T-helper 2 cell (primary cell): ENCODE measurements at regions not wholly inside any gene's neighbourhood (a gene's known extent, or its start where the extent isn't known, plus 50 kb on each side); places are given as distances from the start of the nearest gene placed in this dataset.
A peak's percentile ranks its signal among the peaks of the same experiment; 100 is the strongest.

Source experiments
- DNase-seq, 5 experiments: peaks; one replicate each; pipeline versions ENCODE4 v3.0.0 to v3.0.0-alpha.2; 2012 to 2022

DNA sequence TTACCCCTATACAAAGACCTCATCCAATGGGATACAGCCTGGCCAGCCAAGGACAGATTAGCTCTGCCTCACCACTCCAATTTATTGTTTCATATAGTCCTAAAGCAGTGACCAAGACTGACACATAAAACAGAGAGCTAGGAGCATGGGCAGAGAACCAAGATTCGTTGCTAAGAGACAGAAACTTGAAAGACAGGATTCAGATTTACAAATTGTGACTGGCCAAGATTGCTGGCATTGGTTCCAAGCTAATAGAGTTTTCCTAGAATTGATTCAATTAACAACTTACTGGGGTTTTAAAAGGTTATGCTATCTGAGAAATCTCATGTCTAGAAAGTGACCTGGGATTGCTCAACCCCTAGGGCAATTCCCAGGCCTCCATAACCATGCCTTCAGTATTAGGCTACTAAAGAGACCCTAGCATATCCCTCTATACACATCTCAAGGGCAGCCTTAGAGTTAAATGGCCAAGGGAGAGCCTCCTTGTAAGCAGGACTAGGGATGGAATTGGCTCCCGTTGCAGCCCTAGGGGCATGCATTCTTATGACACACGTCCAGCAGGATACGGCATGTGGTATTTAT lies 75.6 kb downstream of the ICOS start:
- DNase-seq: no peak

GRCh38 chr2:204015118-204015843 lies 78.7 kb downstream of the ICOS start:
- DNase-seq: peak in 3 of 5 experiments; percentile 7 to 88 (median 29)

DNA sequence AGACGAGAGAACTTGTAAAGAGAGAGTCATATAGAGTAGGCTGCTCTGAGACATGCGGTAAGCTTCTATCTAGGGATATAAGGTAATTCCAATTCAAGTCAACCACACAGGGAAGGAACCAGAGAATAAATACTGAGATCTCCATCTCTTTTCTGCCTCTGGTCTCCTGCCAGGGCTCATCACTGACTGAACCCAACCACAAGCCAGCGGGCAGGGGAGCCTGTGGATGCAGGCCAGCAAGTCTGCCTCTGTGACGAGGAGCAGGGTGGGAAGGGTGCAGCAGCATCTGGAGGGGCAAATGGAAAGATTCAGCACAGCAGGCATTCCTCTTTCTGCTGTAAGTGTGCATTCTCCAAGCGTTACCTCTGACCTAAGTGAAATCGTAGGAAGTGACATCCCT lies 82.2 kb downstream of the ICOS start:
- DNase-seq: no peak

GRCh38 chr2:204019572-204020501 lies 83.3 kb downstream of the ICOS start:
- peak in 3 of 5 experiments; percentile 5 to 94 (median 41) for DNase-seq

DNA sequence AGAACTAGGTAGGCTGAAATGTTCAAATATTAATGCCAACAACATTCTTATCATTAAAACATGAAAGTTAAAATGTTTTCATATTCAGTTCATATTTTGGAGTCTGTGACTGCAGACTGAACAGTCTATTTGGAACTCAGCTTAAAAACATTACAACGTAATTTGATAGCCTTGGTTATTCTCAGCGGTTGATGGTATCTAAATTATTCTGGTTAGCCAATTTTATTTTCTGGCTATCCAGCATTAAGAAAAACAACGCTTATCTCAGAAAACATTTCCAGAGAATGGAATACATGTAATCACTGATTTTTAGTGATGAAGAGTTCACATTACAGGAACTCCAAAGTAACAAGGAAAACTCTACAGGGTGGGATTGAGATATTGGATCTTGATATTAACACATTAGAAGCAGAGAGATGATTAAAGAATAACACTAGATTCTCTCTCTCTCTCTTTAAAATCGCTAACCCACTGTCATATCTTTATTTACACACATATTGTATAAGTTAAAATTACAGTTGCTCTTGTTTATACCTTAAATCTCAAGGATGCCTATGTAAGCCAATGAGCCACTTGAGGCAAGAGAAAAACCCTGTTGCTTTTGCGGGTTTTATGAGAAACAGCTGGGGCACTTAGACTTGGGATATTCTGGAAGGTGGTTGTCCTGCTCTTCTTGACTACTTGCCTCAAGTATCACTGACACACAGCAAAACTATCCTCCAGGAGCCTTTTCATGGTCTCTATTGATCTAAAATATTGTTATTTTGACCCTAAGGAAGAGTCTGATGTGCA lies 84.9 kb downstream of the ICOS start:
- no peak for DNase-seq

GRCh38 chr2:204022550-204022949 lies 86.0 kb downstream of the ICOS start:
- peak in 2 of 5 experiments; percentile 8 to 53 for DNase-seq

DNA sequence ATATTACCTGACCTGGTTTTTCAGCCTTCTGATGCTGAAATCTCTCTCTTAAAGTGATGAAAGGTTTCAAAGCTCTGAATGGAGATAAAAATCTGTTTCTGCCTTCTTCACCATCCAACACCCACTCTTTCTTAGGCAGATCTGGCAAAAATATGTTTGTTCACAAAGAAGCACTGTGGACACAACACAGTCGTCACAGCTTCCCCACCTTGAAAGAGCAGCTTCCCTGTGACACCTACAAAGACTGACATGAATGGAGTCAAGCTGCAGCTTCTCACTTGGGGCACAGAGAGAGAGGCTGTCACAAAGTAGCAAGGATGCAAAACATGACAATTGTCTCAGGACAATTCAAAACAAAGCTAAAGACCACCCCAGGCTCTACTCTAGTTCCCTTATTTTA lies 86.5 kb downstream of the ICOS start:
- peak in 2 of 5 experiments; percentile 7 to 51 for DNase-seq

GRCh38 chr2:204024503-204024902 lies 87.9 kb downstream of the ICOS start:
- DNase-seq: peak in 1 of 5 experiments; percentile 53

DNA sequence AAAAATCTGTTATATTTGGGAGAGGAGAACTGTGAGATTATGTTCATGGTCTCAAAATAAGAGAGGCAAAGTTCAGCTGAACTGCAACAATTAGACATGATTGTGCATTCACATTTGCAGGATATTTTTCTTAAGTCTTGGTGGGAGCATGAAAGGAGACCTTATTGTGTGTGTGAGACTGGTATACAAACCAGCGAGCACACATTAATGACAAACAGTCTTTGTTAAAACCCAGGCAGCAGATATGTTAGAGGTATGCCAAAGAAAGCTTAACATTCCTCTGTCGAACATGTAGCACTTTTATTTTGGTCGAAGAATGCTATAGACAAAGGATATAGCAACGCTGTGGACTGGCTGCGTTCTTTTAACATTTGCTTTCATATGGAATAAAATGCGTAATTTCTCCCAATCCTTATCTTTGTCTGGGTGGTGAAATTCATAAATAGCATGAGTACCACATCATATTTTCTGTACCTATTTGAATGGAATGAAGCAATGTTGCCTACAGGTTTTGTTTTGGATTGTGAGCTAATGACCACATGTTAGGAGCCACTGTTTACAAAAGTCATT lies 88.4 kb downstream of the ICOS start:
- DNase-seq: no peak

- no peak for DNase-seq
Measured at GRCh38 chr2:204026294-204026693, 89.7 kb downstream of the ICOS start.

DNA sequence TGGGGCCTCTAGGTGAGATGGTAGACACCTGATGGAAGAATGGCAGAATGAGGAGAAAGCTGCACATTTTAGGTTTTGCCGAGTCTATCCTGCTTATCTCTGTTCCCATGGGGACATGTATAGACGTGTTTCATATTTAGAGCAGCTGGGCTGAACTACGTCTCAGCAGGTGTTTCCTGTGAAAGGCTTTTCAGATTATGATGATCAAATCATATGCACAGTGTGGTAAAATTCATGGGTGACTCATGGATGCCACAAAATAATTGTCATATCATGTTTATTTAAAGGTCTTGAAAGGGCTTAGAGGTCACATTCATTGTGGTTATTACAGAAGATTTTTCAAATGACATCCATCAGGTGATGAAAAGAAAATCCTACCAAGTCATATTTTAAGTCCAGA lies 90.5 kb downstream of the ICOS start:
- peak in 2 of 5 experiments; percentile 23 to 92 for DNase-seq

- DNase-seq: no peak
Measured at GRCh38 chr2:204030322-204030721, 93.8 kb downstream of the ICOS start.

- DNase-seq: no peak
Measured at GRCh38 chr2:204031056-204031455, 94.5 kb downstream of the ICOS start.

DNA sequence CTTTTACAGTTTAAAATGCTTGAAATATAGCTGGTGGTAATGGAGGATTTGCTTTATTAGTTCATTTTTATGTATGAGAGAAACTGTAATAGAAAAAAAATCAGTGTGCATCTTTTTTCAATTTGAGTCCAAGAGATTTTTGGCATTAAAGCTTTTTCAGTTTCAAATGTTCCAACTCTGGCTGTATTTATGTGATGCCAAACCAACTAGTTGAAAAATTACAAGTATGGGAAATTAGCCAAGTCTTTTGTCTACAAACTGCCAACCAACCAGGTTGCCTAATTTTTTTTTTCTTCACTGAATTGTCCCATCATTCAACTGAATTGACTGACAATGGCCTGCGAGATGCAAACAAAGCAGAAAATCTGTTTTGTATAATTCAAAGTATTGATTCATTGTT lies 95.7 kb downstream of the ICOS start:
- DNase-seq: no peak

DNA sequence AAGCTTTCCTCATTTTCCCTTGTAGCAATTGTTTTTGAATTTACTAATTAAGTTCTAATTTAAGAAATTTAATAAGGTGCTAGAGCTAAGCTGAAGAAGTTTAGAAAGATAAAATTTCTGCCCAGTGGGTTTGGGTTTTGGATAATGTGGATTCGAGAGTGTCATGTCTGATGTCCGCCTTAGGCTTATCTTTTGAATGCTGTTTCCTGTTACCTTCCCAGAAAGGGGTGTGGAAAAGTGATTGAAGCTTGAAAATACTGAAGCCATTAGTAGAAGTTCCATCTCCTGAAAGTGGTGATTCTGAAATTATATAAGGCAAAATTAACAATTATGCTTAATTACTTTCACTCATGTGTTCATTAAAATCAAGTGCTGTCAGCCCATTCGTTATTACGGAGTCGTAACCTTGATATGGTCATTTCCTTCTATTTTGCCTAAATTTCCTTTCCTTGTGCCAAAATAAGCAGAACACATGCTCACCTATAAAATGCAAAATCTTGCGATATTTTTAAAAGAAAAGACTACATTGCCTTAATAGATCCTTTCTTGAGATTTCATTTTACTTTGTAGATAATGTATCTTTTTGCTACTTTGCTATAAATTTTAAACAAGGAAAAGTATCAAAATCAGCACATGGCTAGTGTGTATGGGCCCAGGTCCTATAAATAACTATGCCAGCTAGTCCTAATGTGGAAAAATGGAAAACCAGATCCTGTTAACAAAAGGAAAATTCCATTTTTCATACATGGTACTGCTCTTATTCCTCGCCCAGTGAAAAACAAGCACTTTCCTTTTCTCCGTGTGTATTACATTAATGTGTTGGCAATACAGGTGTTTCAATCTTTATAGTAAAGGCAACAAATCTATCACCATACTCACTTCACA lies 97.3 kb downstream of the ICOS start:
- no peak for DNase-seq

DNA sequence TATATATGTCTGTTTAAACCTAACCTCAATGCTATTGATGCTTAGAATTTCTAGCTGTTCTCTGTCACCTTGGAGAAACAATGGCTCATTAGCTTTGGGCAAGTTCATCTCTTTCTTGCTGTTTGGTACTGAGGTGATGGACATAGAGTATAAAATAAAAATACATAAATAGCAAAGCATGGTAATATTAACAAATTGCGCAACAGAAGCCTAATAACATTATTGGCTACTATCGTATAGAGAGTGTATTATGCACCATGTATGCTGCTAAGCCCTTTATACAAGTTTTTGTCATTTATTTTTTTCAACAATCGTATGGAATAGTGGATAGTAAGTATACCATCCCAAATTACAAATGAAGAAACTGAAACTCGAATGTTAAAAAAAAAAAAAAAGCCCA lies 100.1 kb downstream of the ICOS start:
- no peak for DNase-seq

DNA sequence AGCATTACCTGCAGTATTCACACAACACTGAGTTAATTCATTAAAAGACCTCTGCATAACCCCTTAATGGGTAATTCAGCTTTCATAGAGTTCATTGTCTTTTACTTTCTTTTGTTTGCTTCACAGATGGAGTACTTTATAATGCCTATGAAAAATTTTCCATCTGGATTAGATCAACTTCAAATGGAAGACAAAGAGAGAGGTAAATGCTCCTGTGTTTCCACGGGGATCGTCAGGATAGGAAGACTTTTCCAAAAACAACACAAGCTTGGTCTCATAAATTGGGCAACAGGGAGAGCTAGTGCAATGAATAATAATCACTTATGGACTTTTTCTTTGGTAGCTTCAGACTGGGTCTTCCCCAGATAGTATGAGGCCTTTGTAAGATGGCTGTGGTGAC lies 100.7 kb downstream of the ICOS start:
- DNase-seq: no peak

- no peak for DNase-seq
Measured at GRCh38 chr2:204039298-204039838, 102.8 kb downstream of the ICOS start.

DNA sequence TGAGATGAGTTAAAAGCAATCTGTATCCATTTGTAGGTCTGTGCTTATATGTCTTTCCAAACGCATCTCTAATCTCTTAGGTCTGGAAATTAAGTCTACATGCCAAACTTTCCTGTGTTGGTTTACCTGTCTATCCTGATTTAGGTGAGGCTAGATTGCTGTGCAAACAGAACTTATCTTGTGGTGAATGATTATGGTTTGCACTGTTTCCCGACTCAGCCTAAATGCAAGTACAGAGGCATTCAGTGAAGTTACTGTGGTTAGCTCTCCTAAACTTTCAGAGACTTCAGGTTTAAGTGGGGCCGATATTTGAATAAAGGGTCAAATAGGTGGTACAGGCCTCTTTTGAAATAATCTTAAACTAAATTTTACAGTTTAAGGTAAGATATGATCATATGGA lies 103.5 kb downstream of the ICOS start:
- no peak for DNase-seq

DNA sequence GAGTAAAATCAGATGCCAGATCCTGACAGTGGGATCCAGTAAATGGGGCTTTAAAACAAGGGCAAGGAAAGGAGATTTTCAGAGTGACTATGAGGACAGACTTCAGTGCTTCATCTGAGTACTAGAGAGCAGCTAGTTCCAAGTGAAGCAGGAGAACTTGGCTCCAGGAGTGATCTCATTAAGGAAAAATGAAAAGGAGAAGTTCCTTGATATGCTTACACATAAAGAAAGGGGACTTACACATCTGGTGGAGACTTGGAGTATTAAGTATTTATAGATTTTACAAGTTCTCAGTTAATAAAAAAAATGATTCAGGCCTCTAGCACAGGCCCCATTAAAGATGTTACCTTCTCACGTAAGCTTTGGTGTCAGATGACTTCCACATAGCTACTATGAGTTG lies 105.8 kb downstream of the ICOS start:
- DNase-seq: no peak

- DNase-seq: no peak
Measured at GRCh38 chr2:204046145-204046544, 109.6 kb downstream of the ICOS start.
